GM23338 (cell line): ENCODE measurements at regions not wholly inside any gene's neighbourhood (a gene's known extent, or its start where the extent isn't known, plus 50 kb on each side); places are given as distances from the start of the nearest gene placed in this dataset.

Experiments used
- ATAC-seq: fragments of 200-7000 bp; cut with Tn5 transposase; 3 replicates; pipeline ENCODE4 v1.9.1; 2020
- DNase-seq: peaks from one replicate; pipeline ENCODE4 v3.0.0-alpha.2; 2015; ENCODE audit warnings: low spot score
- H2AFZ ChIP-seq: fragments of 200-600 bp; sonication (generic); 2 replicates; pipeline ENCODE4 v1.8.0; 2016; ENCODE audit warnings: antibody characterized with exemption, mild to moderate bottlenecking, moderate library complexity
- H3F3A ChIP-seq: fragments of 200-600 bp; sonication (generic); replicated peaks from 2 replicates; pipeline ENCODE4 v1.8.0; 2017; ENCODE audit warnings: antibody characterized with exemption, mixed run types, low read depth
- H3K27ac ChIP-seq: fragments of 200-600 bp; sonication (generic); 2 replicates; pipeline ENCODE4 v1.6.1; 2016; ENCODE audit warnings: low read depth
- H3K27me3 ChIP-seq: fragments of 200-600 bp; sonication (generic); 2 replicates; pipeline ENCODE4 v1.8.0; 2016; ENCODE audit warnings: mild to moderate bottlenecking, mixed run types, moderate library complexity; ENCODE audit not compliant: insufficient read depth
- H3K36me3 ChIP-seq: fragments of 200-600 bp; sonication (generic); 2 replicates; pipeline ENCODE4 v1.8.0; 2016; ENCODE audit warnings: mild to moderate bottlenecking; ENCODE audit not compliant: insufficient read depth
- H3K4me1 ChIP-seq: fragments of 200-600 bp; sonication (generic); 2 replicates; pipeline ENCODE4 v1.8.0; 2016; ENCODE audit warnings: mild to moderate bottlenecking, moderate library complexity; ENCODE audit not compliant: insufficient read depth
- H3K4me2 ChIP-seq: fragments of 200-600 bp; sonication (generic); 2 replicates; pipeline ENCODE4 v1.7.1; 2017; ENCODE audit warnings: mixed run types
- H3K4me3 ChIP-seq: fragments of 200-600 bp; sonication (generic); 2 replicates; pipeline ENCODE4 v1.6.1; 2016; ENCODE audit warnings: mixed run types
- H3K79me2 ChIP-seq: fragments of 200-600 bp; sonication (generic); replicated peaks from 2 replicates; pipeline ENCODE4 v1.8.0; 2017; ENCODE audit warnings: mild to moderate bottlenecking; ENCODE audit not compliant: insufficient read depth
- H3K9me2 ChIP-seq: fragments of 200-600 bp; sonication (generic); 2 replicates; pipeline ENCODE4 v1.8.0; 2017; ENCODE audit not compliant: insufficient read depth
- H4K20me1 ChIP-seq: fragments of 200-600 bp; sonication (generic); replicated peaks from 2 replicates; pipeline ENCODE4 v1.8.0; 2017; ENCODE audit warnings: mild to moderate bottlenecking; ENCODE audit not compliant: insufficient read depth
- H3K27ac Mint-ChIP-seq: 2 replicates; pipeline ENCODE4 v1.8.0; 2020; ENCODE audit warnings: inconsistent platforms, mild to moderate bottlenecking, moderate library complexity, mixed read lengths
- H3K27me3 Mint-ChIP-seq: 3 replicates; pipeline ENCODE4 v1.8.0; 2022; ENCODE audit warnings: low read depth, mild to moderate bottlenecking, moderate library complexity, mixed read lengths, inconsistent platforms; ENCODE audit not compliant: insufficient read depth, poor library complexity
- H3K36me3 Mint-ChIP-seq: 3 replicates; pipeline ENCODE4 v1.8.0; 2021; ENCODE audit warnings: low read depth, mild to moderate bottlenecking, inconsistent platforms, moderate library complexity, mixed read lengths
- H3K4me1 Mint-ChIP-seq: 3 replicates; pipeline ENCODE4 v1.8.0; 2020; ENCODE audit warnings: mild to moderate bottlenecking, inconsistent platforms, mixed read lengths
- H3K4me3 Mint-ChIP-seq: 3 replicates; pipeline ENCODE4 v1.8.0; 2021; ENCODE audit warnings: moderate library complexity, mild to moderate bottlenecking, inconsistent platforms, mixed read lengths
- H3K9me3 Mint-ChIP-seq: 3 replicates; pipeline ENCODE4 v1.8.0; 2020; ENCODE audit warnings: moderate library complexity, mild to moderate bottlenecking, inconsistent platforms, mixed read lengths
- CREB1 ChIP-seq: fragments of 250-450 bp; sonication (Bioruptor Pico); IDR thresholded peaks from 2 replicates; pipeline ENCODE4 v1.5.0; 2020; ENCODE audit warnings: low read depth, mild to moderate bottlenecking, moderate library complexity
- CTCF ChIP-seq, 2 experiments: fragments of 200-600 bp in 1 of 2; sonication (generic) in 1 of 2; conservative IDR thresholded peaks; 2 replicates each; pipeline versions ENCODE4 v1.5.1 to v1.6.1; 2016 to 2017; ENCODE audit warnings: antibody characterized with exemption in 2 of 2, low read depth in 2 of 2, mild to moderate bottlenecking in 2 of 2, moderate library complexity in 1 of 2
- ETS1 ChIP-seq: IDR thresholded peaks from 2 replicates; pipeline ENCODE4 v1.6.1; 2016; ENCODE audit warnings: antibody characterized with exemption
- EZH2 ChIP-seq: fragments of 200-600 bp; sonication (generic); IDR thresholded peaks from one replicate; pipeline ENCODE4 v1.8.0; 2017; ENCODE audit warnings: antibody characterized with exemption, mild to moderate bottlenecking, low read depth; ENCODE audit not compliant: unreplicated experiment
- EZH2phosphoT487 ChIP-seq: fragments of 200-600 bp; sonication (generic); IDR thresholded peaks from one replicate; pipeline ENCODE4 v1.8.1; 2018; ENCODE audit warnings: antibody characterized with exemption; ENCODE audit not compliant: unreplicated experiment
- NANOG ChIP-seq: IDR thresholded peaks from 2 replicates; pipeline ENCODE4 v1.6.1; 2016; ENCODE audit warnings: antibody characterized with exemption, borderline replicate concordance
- POLR2AphosphoS5 ChIP-seq: IDR thresholded peaks from 2 replicates; pipeline ENCODE4 v1.6.1; 2016; ENCODE audit warnings: antibody characterized with exemption, low read depth
- REST ChIP-seq: IDR thresholded peaks from one replicate; pipeline ENCODE4 v1.6.1; 2018; ENCODE audit warnings: antibody characterized with exemption; ENCODE audit not compliant: unreplicated experiment
- STAT1 ChIP-seq: IDR thresholded peaks from one replicate; pipeline ENCODE4 v1.6.1; 2016; ENCODE audit warnings: antibody characterized with exemption; ENCODE audit not compliant: unreplicated experiment
- ZNF114 ChIP-seq: fragments of 250-450 bp; sonication (Bioruptor Pico); IDR thresholded peaks from 2 replicates; pipeline ENCODE4 v1.5.0; 2020; ENCODE audit warnings: mild to moderate bottlenecking, moderate library complexity

GRCh38 chr20:24381886-24382285 lies 87.5 kb upstream of the SYNDIG1 start:
- H3K36me3 Mint-ChIP-seq, result no peaks in the 10 kb centered on the region

More at GRCh38 chr20:24381886-24382285, 87.5 kb upstream of the SYNDIG1 start:
- no peaks in the 10 kb centered on the region for H3K4me1 ChIP-seq
- H3K27ac Mint-ChIP-seq, result no peak overlapping the region
- H3K4me3 ChIP-seq, result no peak overlapping the region
- no peaks in the 10 kb centered on the region for H3K79me2 ChIP-seq
- no peak overlapping the region for H3K4me2 ChIP-seq
- H4K20me1 ChIP-seq, result no peaks in the 10 kb centered on the region
- H3K9me2 ChIP-seq, result 0 out of 2 replicates have a peak, but pooled peaks cover 3% of the 10 kb centered on the region
- TF ChIP-seq NANOG, result no peak
- no peak for TF ChIP-seq EZH2phosphoT487
- TF ChIP-seq CREB1 (CRISPR knock-in tag), result no peak
- TF ChIP-seq REST, result no peak
- no peak for TF ChIP-seq STAT1
- TF ChIP-seq CTCF (conservative IDR thresholded peaks at IDR 0.05; ENCODE audit: low read depth in 2 of 2), result no peak
- TF ChIP-seq ZNF114 (CRISPR knock-in tag), result no peak
- TF ChIP-seq ETS1, result no peak
- TF ChIP-seq EZH2, result no peak
- TF ChIP-seq POLR2AphosphoS5, result no peak
- peaks cover 11% of the 10 kb centered on the region; the same call in 2 of the 3 replicates for H3K4me1 Mint-ChIP-seq
- ATAC-seq (no peak), DNase-seq (no peak)
- no peak overlapping the region for H3K4me3 Mint-ChIP-seq
- H3K9me3 Mint-ChIP-seq, result no peaks in the 10 kb centered on the region
- H3F3A ChIP-seq, result no peaks in the 10 kb centered on the region
- no peak overlapping the region for H3K27ac ChIP-seq
- no peaks in the 10 kb centered on the region for H3K36me3 ChIP-seq
- H3K27me3 Mint-ChIP-seq, result peaks cover 2% of the 10 kb centered on the region
- H2AFZ ChIP-seq, result no peak overlapping the region
- no peaks in the 10 kb centered on the region for H3K27me3 ChIP-seq
